Hippocampal formation (tissue), 2 donors: ENCODE measurements at regions not wholly inside any gene's neighbourhood (a gene's known extent, or its start where the extent isn't known, plus 50 kb on each side); places are given as distances from the start of the nearest gene placed in this dataset.
"Not testable (repeated sequence)": the region's sequence is repeated elsewhere in the genome, so short reads cannot be mapped to it uniquely, and the experiment has no call there.

ENCODE experiments used
- DNase-seq, 2 donors: peaks; one replicate each; lab custom pipeline; 2025; lab: John Stamatoyannopoulos, UW

DNA sequence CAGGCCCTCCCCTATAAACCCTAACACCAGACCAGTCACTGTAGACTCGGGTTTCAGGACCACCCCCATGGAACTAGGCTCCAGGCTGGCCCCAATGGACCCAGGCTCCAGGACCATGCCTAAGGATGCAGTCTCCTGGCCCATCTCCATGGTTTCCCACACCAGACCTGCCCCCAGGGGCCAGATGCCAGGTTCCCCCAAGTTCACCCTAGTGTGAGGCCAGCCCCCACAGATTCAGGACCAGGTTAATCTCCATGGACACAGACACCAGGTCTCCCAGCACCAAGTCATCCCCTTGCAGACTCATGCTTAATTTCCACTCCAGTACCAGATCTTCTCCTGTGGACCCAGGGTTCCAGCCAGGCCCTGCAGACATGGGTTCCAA lies 103.8 kb upstream of the LANCL2 start:
- no peak for DNase-seq

DNA sequence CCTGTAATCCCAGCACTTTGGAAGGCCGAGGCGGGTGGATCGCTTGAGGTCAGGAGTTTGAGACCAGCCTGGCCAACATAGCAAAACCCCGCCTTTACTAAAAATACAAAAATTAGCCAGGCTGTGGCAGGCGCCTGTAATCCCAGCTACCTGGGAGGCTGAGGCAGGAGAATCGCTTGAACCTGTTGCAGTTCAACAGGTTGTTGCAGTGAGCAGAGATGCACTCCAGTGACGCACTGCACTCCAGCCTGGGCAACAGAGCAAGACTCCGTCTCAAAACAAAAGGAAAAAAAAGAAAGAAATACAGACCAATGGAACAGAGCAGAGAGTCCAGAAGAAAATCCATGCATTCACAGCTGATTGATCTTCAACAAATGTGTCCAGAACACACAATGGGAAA lies 99.8 kb upstream of the LANCL2 start:
- DNase-seq, result not testable (repeated sequence)

DNA sequence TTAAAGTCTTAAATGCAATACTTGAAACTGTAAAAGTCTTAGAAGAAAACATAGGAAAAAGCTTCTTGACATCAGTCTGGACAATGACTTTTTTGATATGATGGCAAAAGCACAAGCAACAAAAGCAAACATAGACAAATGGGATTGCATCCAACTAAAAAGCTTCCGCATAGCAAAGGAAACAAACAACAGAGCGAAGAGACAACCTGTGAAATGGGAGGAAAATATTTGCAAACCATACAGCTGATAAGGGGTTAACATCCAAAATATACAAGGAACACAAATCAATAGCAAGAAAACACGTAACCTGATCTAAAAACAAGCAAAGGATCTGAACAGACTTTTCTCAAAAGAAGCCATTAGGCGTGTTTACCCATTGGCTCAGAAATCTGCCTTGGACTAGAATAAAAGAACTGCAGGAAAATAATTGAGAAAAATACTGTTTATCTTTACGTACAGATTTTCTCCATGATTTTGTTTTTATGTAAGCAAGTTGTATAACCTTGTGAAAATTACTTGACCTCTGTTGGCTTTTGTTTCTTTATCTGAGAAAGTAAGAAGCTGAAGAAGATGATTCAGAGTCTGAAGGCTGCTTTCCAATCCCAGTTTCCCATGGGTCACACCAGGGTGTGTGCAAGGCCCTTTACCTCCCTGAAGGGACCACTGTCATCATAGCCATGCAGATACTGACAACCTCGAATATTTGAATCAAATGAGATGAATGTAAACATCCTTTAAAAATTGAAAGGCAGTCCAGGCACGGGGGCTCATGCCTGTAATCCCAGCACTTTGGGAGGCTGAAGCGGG lies 99.1 kb upstream of the LANCL2 start:
- DNase-seq, result no peak

DNA sequence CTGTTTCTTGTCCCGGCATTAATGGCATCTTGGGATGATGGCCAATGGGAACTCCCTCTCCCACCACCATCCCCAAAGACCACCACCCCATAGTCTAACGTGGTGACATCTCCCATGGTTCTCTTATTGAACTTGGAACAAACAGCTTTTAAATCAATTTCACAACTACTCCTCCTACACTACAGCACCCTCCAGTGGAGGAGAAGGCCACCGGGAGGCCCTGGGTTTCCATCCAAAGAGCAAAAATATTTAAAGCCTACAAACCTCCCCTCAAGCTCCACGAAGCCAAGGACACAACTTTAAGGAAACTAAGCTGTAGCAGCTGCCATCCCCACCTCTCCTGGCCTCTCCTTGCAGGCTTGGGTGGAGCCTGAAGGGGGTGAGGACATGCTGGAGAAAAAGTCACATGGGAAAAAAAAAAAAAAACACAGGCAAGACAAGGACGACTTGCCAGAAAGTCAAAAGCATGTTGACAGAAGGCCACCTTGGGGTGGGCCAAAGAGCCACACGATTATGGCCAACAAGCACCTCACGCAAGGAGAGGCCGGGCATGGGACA lies 94.0 kb upstream of the LANCL2 start:
- DNase-seq, result no peak

DNA sequence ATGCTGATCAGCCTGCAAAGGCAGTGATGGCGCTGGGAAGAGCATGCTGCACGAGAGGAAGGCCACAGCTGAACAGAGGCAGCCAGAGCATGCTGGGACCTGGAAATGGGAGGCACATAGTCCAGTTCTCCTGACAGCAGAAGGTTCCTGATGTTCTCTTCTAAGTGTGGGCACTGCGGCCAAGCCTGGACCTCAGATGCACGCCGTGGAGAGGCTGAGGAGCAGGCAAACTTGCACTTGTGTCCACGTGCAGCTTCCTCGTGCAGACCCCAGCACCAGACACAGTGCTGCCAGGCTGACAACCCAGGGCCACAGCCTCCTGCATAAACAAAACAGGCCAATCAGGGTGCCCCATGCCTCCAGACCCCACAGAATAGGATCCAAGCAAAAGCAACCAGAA lies 93.5 kb upstream of the LANCL2 start:
- no peak for DNase-seq

DNA sequence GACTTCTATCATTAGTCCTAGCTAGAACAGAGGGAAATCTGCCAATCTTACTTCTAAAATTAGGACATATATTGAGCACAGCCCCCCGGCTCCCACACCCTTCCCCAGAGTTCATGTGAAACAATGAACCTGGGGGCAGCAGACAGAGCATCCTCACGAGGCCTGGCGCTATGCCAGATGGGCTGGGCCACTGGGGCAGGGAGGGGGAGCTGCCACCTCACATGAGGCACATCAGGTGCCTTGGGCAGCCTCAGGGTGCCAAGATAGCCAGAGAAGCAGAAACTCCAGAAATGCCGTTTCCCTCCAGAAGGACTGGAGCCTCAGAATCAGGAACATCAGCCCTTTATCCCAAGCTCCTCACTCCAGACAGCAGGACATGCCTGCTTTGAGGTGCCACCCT lies 92.8 kb upstream of the LANCL2 start:
- no peak for DNase-seq

DNA sequence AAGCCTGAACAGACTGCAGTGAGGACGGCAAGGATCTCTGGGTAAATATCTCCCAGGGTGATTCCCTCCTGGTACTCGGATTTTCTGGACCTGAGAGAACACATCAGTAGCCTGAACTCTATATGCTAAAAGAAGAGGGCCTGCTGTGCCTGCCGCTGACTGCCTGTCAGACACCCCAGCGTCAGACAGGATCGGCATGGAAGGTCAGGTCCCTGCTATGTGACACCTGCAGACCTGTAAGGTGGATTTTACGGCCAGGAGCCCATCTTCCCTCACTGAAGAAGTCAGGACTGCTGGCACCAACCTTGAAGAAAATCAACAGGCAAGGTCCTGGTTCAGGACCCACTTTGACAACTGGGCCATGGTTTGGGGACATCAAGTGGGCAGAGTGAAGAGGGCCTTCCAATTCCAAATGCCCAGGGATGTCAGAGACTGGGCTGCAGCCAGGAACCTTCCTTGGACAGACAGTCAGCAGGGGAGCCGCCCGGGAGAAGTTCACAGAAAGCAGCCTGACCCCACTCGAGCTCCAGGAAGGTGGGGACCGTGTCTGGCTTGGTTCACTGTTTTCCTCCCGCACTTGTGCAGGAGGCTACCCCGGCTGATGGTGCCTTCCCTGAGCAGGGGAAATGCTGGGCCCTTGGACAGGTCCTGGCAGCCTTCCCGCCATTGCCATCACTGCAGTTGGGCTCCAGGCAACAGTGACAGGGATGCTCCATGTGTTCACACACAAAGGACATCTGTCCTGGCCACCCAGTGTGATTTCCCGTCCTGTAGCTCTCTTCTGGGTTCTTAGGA lies 91.8 kb upstream of the LANCL2 start:
- no peak for DNase-seq

DNA sequence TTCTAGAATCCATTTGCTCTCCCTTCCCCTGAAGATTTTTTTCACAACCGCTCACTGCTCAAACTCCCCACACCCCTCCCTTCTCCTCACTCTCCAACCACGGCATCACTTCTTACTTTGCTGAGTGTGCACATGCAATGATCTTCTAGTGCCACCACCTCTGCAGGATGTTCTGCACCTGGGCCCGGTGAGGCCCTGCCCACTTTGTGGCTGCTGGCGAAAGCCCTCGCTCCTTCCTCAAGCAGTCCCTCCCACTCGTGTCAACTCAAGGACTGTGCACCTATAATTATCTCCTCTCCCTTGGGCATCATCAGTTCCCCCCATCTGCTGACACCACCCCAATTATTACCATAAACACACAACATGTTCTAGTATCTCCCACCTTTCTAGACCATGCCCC lies 91.0 kb upstream of the LANCL2 start:
- DNase-seq, result no peak

DNA sequence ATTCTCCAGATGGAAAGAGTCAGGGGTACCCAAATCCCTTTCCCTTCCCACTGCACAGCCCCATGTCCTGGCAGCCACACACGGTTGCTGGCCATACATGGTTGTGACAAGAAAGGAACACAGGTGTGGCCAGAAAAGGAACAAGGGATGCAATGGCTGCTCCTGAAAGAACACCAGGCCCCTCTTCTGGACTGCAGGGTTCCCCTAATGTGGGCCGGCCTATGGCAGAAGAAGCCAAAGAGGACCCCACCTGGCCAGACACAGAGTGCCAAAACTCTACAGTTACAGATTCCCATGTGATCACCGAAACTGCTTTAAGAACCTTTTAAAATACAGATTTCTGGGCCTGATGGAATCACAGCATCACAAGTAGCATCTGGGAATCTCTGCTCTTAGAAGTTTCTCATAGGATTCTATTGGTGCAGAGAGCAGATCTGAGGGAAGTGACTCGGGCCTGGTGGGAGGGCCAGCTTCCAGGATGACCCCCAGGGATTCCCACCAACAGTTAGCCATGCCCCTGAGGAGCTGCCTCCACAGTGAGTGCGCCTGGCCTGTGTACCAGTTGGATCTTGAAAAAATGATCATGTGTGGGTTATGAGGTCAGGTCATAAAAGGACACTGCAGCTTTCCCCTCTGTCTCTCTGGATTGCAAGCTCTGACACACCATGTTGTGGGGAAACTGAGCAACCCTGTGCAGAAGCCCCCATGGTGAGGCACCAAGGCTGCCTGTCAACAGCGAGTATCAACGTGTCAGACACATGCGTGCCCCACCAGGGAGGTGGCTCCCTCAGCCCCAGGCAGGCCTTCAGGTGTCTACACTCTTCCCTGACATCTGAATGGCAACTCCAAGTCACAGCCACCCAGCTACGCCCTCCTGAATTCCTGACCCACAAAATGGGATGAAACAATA lies 89.6 kb upstream of the LANCL2 start:
- DNase-seq, result no peak

DNA sequence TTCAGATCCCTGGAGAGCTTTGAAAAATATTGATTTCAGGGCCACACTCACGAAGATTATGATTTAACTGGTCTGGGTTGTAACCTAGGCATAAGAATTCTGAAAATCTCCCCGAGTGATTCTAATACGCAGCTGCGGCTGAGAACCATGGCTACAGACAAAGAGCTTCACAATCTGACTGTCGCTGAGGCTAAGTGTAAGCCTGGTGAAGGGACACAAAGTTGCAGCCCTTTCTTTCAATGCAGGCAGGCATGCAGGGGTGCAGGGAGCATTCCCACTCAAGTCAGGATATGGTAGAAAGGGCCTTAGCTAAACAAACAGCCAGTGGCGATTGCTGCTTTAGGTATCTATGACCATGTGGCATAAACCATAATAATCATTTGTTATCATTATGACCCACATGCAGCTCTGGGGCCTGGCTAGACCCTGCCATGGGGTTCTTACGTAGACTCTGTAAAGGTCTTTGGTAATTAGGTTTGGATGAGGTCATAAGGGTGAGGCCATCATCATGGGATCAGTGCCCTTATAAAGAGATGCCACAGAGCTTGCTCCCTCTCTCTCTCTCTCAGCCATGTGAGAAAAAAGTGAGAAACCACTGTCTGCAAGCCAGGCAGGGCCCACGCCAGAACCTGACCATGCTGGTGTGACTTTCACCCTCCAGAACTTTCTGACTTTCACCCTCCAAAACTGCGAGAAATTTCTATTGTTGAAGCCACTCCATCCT lies 88.4 kb upstream of the LANCL2 start:
- DNase-seq, result no peak

DNA sequence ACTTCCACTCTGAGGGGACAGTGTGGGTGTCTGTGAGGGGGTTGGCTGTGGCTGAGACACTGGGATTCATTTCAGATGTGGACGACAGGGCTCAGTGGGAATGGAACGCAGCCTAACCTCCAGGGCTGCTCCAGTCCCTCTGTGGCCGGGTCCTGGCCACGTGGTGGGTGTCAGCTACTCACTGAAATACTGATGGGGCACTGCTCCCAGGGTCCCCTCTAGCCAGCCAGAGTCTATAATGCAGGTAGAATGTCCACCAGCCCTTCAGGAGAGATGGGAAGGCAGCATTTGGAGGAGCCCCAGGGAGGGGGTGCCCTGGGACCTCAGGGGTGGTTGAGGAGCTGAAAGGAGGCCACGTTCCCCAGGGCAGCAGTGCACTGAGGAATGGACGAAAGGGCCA lies 87.2 kb upstream of the LANCL2 start:
- no peak for DNase-seq

DNA sequence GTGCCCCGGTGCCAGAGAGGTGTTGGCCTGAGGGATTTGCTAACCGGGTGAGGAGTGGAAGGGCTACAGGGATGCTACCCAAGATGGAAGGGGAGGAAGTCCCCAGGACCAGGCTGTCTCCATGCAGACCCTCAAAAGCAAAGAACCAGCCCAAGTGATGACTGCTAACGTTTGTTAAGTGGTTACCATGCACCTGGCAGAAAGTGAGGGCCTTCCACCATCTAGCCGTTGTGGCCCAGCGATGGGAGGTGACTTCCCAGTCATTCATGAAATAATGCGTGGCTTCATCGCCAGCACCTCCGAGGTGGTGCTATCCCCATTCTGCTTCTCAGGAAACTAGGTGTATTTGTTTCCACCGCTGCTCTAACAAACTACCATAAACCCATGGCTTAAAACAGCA lies 86.8 kb upstream of the LANCL2 start:
- no peak for DNase-seq

DNA sequence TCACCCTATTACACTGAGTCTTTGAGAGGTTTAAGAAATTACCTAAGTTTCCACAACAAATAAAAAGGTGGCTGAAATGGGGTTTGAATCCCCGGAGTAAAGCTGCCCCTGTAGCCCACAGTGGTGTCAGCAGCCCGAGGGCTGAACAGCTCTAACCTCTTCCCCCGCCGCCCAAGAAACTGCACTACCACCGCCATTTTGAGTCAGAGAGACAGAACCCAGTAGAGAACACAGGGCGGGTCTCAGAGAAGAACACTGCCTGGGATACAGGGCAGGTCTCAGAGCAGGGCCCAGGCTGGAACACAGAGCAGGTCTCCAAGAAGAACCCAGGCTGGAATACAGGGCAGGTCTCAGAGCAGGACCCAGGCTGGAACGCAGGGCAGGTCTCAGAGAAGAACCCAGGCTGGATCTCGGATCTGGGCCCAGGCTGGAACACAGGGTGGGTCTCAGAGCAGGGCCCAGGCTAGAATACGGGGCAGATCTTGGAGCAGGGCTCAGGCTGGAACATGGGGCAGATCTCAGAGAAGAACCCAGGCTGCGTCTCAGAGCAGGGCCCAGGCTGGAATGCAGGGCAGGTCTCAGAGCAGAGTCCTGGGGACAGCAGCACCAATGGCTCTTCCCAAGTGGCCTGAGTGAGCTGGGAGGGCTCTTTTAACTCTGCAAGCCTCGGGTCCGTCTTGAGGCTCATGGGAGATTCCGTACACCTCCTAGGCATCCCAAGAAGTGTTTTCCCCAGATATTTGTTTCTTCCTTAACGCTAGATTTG lies 85.9 kb upstream of the LANCL2 start:
- no peak for DNase-seq

DNA sequence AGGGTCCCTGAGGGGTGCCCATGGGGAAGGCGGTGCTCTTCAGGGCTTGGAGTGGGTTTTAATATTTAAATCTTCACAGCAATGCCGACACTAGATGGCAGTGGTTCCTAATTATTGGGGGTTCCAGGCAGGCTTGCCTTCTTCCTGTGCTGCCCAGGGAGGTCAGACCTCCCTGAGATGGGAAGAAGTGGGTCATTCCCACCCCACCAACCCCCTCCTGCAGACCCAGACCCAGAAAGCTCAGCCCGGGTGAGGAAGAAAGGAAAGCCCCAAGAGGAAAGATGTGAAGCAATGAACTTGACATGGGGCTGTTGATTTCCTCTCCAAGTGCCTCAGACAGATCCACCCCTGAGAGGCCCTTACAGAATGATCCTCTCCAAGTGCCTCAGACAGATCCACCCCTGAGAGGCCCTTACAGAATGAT lies 85.1 kb upstream of the LANCL2 start:
- DNase-seq, result peak; percentile 56 to 72

DNA sequence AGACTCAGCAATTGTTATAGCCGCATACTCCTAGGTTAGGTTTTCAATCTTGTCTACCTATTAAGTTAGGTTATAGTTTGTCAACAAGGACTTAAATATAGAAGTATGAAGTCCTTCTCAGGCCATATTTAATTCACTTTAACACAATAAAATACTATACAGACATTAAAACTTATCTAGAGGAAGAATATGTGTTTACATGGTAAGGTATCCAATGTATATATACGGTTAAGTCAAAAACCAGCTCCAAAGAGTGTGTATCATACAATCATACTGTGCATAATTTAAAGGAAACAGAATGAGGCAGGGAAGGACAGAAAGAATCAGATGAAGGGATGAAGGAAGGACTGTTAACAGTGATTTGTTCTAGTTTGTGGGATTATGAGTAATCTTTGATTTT lies 79.5 kb upstream of the LANCL2 start:
- no peak for DNase-seq

DNA sequence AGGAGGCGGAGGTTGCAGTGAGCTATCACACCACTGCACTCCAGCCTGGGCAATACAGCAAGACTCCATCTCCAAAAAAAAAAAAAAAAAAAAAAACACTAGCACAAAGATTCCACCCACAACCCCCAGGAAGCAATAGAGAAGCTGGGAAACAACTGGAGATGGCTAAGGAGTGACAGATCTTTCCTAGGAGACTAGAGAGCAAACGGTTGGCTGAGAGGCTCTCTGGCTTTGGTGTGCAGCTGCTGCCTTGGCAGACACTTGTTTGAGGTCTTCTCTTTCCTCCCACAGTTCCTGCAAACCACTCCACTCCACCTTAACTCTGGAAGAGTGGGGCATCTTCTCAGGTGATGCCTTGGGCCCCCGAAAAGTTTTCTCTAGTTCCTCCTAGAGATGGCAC lies 78.5 kb upstream of the LANCL2 start:
- DNase-seq, result no peak

DNA sequence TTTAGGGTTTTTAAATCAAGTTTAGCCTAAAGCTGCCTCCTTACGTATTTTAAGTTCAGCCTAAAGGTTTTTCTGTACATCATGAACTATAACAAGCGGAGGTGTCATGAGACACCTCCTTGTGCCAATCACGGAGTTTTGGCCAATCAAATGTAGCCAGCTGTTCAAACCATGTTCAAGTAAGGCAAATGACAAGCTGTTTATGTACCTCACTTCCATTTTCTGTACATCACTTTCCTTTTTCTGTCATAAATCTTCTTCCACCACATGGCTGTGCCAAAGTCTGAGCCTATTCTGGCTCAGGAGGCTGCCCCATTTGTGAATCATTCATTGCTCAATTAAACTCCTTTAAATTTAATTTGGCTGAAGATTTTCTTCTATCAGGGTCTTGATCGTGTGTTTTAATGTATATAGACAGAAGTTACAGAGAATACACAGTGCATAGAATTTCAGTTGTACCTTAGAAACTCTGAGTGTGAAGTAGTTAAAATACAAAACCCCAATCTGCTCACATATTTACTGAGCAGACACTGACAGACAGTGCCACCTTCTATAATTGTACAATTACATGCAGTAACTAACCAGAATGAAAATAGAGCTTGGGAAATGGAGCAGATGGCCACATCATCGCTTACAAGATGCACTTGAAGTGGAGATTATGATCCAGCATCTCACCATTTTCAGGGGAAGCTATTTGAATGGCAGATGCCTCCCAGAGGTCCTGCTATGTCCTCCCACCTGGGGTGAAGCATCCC lies 76.9 kb upstream of the LANCL2 start:
- DNase-seq, result peak in 1 of 2 donors; percentile 21

DNA sequence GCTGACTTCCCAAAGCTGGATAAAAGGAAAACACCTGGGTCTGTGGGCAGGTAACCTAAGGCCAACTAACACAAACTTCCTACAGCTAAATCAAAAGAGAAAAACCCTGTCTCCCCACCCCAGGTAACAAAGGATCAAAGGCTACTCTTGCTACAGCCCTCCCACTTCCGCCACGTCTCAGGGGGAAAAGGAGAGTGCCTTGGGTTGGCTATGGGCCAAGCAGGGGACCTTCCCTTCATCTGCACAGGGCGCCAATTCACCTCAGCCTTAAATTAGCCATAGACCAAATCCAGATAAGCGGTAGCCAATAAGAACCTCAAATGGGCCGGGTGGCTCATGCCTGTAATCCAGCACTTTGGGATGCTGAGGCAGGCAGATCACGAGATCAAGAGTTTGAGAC lies 69.1 kb upstream of the LANCL2 start:
- no peak for DNase-seq

DNA sequence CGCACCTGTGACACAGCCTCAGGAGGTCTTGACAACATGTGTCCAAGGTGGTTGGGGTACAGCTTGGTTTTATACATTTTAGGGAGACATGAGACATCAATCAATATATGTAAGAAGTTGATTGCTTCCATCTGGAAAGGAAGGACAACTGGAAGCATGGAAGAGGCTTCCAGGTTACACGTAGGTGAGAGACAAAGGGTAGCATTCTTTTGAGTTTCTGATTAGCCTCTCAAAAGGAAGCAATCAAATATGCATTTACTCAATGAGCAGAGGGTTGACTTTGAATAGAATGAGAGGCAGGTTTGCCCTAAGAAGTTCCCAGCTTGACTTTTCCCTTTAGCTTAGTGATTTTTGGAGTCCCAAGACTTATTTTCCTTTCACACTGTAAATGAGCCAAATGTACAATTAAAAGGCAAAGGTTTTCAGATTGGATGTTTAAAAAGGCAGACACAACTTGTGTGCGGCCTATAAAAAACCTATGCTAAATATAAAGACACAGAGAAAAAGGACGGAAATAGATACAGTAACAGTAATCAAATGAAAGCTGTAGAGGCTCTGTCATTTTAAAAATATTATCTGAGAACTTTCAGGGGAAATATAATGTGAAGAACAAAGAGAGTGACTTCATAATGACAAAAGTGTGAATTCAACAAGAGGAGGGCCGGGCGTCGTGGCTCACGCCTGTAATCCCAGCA lies 65.7 kb upstream of the LANCL2 start:
- no peak for DNase-seq
